PC-9 (cell line): ENCODE measurements at regions not wholly inside any gene's neighbourhood (a gene's known extent, or its start where the extent isn't known, plus 50 kb on each side); places are given as distances from the start of the nearest gene placed in this dataset.

Experiments used
- BruUV-seq: library from RNA; stranded (reverse); fragments of 400-500 nt; replicated peaks from 2 replicates; lab custom pipeline; 2021; lab: Mats Ljungman, UMichigan
- CTCF ChIA-PET: fragments of 300-600 bp; sonication (Branson Sonifier 250); formaldehyde crosslinking; loops from one replicate; lab custom pipeline; 2022; ENCODE audit warnings: antibody characterized with exemption; lab: Charles Lee
- POLR2A ChIA-PET: fragments of 300-600 bp; sonication (Branson Sonifier 250); formaldehyde crosslinking; loops from one replicate; lab custom pipeline; 2022; ENCODE audit warnings: antibody characterized with exemption; ENCODE audit not compliant: unreplicated experiment; lab: Charles Lee
- DNase-seq, 2 experiments: peaks; one replicate each; pipeline versions ENCODE4 v3.0.0 to v3.0.0-alpha.2; 2015 to 2022; ENCODE audit warnings: mixed read lengths in 1 of 2
- H2AFZ ChIP-seq: fragments of 200-600 bp; sonication (generic); 2 replicates; pipeline ENCODE4 v1.8.1; 2017; ENCODE audit warnings: antibody characterized with exemption
- H3F3A ChIP-seq: fragments of 200-600 bp; sonication (generic); 2 replicates; pipeline ENCODE4 v1.8.1; 2017; ENCODE audit warnings: antibody characterized with exemption, mild to moderate bottlenecking, low read depth; ENCODE audit not compliant: insufficient read depth
- H3K27ac ChIP-seq: fragments of 200-600 bp; sonication (generic); 2 replicates; pipeline ENCODE4 v1.6.1; 2016; ENCODE audit warnings: mixed run types
- H3K27me3 ChIP-seq: fragments of 200-600 bp; sonication (generic); 2 replicates; pipeline ENCODE4 v1.6.1; 2016; ENCODE audit warnings: low read depth, mixed run types; ENCODE audit not compliant: insufficient read depth
- H3K36me3 ChIP-seq: fragments of 200-600 bp; sonication (generic); 2 replicates; pipeline ENCODE4 v1.6.1; 2016; ENCODE audit warnings: low read depth, mixed run types
- H3K4me1 ChIP-seq: fragments of 200-600 bp; sonication (generic); replicated peaks from 2 replicates; pipeline ENCODE4 v1.6.1; 2016; ENCODE audit warnings: mixed run types; ENCODE audit not compliant: insufficient read depth
- H3K4me2 ChIP-seq: fragments of 200-600 bp; sonication (generic); 2 replicates; pipeline ENCODE4 v1.6.1; 2017; ENCODE audit warnings: mixed run types
- H3K4me3 ChIP-seq: fragments of 200-600 bp; sonication (generic); 2 replicates; pipeline ENCODE4 v1.6.1; 2016; ENCODE audit warnings: mixed run types
- H3K79me2 ChIP-seq: fragments of 200-600 bp; sonication (generic); 2 replicates; pipeline ENCODE4 v1.6.1; 2017; ENCODE audit warnings: low read depth, mixed run types
- H3K9me2 ChIP-seq: fragments of 200-600 bp; sonication (generic); 2 replicates; pipeline ENCODE4 v1.8.1; 2017; ENCODE audit warnings: mild to moderate bottlenecking; ENCODE audit not compliant: insufficient read depth
- H3K9me3 ChIP-seq: fragments of 200-600 bp; sonication (generic); 2 replicates; pipeline ENCODE4 v1.8.1; 2016; ENCODE audit warnings: low read depth; ENCODE audit not compliant: insufficient read depth
- H4K20me1 ChIP-seq: fragments of 200-600 bp; sonication (generic); 2 replicates; pipeline ENCODE4 v1.8.1; 2017; ENCODE audit not compliant: insufficient read depth
- CTCF ChIP-seq: fragments of 200-600 bp; sonication (generic); conservative IDR thresholded peaks from 2 replicates; pipeline ENCODE4 v1.6.1; 2017; ENCODE audit warnings: mixed run types, antibody characterized with exemption, mild to moderate bottlenecking, moderate library complexity
- EZH2 ChIP-seq: fragments of 200-600 bp; sonication (generic); IDR thresholded peaks from 2 replicates; pipeline ENCODE4 v1.8.0; 2017; ENCODE audit warnings: antibody characterized with exemption, low read depth
- intact Hi-C: fragments of 100-400 bp; cut with micrococcal nuclease; formaldehyde crosslinking; loops from one replicate; pipeline ENCODE4 v1.10.0; 2022; ENCODE audit not compliant: unreplicated experiment

GRCh38 chr6:111950661-111951496 lies 77.6 kb upstream of the FYN start:
- Histone ChIP-seq H3K9me2 (no peaks in the 10 kb centered on the region), H4K20me1 (no peaks in the 10 kb centered on the region), H3K4me2 (no peak overlapping the region), H3K36me3 (no peaks in the 10 kb centered on the region), H3K9me3 (no peaks in the 10 kb centered on the region; the same call in 1 of the 2 replicates), H3K4me3 (no peak overlapping the region), H2AFZ (no peak overlapping the region), H3F3A (no peaks in the 10 kb centered on the region), H3K79me2 (no peaks in the 10 kb centered on the region), H3K27ac (no peak overlapping the region), H3K4me1 (peaks cover 14% of the 10 kb centered on the region), H3K27me3 (no peaks in the 10 kb centered on the region)
- no TSS peak for BruUV-seq
- TF ChIP-seq CTCF: no peak
- TF ChIP-seq EZH2: no peak
- intact Hi-C loops: no loop called here
- DNase-seq: no peak
- ChIA-PET CTCF (no interaction called here), POLR2A (interaction anchor here (0.9 kb wide), 1 partner anchor 124 kb away, joined by 3 read pairs; no protein-coding TSS in a partner anchor)

GRCh38 chr6:111951497-111952085 lies 78.3 kb upstream of the FYN start:
- H3K36me3 ChIP-seq: no peaks in the 10 kb centered on the region
- no peaks in the 10 kb centered on the region for H3K79me2 ChIP-seq
- no peak overlapping the region for H2AFZ ChIP-seq
- DNase-seq: no peak
- no peak overlapping the region for H3K4me2 ChIP-seq
- peaks cover 14% of the 10 kb centered on the region for H3K4me1 ChIP-seq
- H3K9me2 ChIP-seq: no peaks in the 10 kb centered on the region
- no peaks in the 10 kb centered on the region for H3K27me3 ChIP-seq
- H3K4me3 ChIP-seq: no peak overlapping the region
- POLR2A ChIA-PET: interaction anchor here (0.9 kb wide), 1 partner anchor 124 kb away, joined by 3 read pairs; no protein-coding TSS in a partner anchor
- H3K9me3 ChIP-seq: no peaks in the 10 kb centered on the region; the same call in 1 of the 2 replicates
- no peaks in the 10 kb centered on the region for H4K20me1 ChIP-seq
- intact Hi-C loops: no loop called here
- BruUV-seq: no TSS peak
- H3K27ac ChIP-seq: no peak overlapping the region
- no peak for TF ChIP-seq CTCF
- no peak for TF ChIP-seq EZH2
- CTCF ChIA-PET: no interaction called here
- no peaks in the 10 kb centered on the region for H3F3A ChIP-seq

GRCh38 chr6:111952274-111952673 lies 79.0 kb upstream of the FYN start:
- Histone ChIP-seq H3K36me3 (no peaks in the 10 kb centered on the region), H3K4me3 (no peak overlapping the region), H3K27me3 (no peaks in the 10 kb centered on the region), H3K9me3 (no peaks in the 10 kb centered on the region; the same call in 1 of the 2 replicates), H3K4me2 (no peak overlapping the region), H3K4me1 (peaks cover 14% of the 10 kb centered on the region), H3K27ac (no peak overlapping the region), H3K9me2 (no peaks in the 10 kb centered on the region), H4K20me1 (no peaks in the 10 kb centered on the region), H3K79me2 (no peaks in the 10 kb centered on the region), H2AFZ (no peak overlapping the region), H3F3A (no peaks in the 10 kb centered on the region)
- ChIA-PET CTCF (no interaction called here), POLR2A (interaction anchor here (0.9 kb wide), 1 partner anchor 125 kb away, joined by 3 read pairs; no protein-coding TSS in a partner anchor)
- DNase-seq: no peak
- TF ChIP-seq EZH2 (no peak), CTCF (no peak)
- intact Hi-C loops: no loop called here
- no TSS peak for BruUV-seq
